ENCODE measurements at regions not wholly inside any gene's neighbourhood (a gene's known extent, or its start where the extent isn't known, plus 50 kb on each side); places are given as distances from the start of the nearest gene placed in this dataset.

DNA sequence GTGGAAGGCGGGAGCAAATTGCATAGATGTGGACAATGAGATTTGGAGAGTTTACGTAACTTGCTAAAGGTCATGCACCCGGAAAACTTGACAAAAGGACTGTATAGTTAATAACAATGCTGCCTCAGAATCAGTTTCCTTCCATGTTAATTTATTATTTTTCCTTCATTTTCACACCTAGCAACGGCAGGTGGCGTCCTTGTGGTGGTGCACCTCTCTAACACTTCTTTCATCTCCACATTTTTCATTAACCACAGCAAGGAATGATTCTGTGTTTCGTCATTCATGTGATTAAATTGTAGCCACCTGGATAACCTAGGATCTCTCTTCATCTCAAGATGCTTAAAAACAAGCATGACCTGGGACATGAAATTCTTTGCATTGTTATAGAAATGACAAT is 2133.0 kb downstream of the NCAM2 start:
- TF ChIP-seq, protein P1, sequence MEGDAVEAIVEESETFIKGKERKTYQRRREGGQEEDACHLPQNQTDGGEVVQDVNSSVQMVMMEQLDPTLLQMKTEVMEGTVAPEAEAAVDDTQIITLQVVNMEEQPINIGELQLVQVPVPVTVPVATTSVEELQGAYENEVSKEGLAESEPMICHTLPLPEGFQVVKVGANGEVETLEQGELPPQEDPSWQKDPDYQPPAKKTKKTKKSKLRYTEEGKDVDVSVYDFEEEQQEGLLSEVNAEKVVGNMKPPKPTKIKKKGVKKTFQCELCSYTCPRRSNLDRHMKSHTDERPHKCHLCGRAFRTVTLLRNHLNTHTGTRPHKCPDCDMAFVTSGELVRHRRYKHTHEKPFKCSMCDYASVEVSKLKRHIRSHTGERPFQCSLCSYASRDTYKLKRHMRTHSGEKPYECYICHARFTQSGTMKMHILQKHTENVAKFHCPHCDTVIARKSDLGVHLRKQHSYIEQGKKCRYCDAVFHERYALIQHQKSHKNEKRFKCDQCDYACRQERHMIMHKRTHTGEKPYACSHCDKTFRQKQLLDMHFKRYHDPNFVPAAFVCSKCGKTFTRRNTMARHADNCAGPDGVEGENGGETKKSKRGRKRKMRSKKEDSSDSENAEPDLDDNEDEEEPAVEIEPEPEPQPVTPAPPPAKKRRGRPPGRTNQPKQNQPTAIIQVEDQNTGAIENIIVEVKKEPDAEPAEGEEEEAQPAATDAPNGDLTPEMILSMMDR (IDR thresholded peaks at IDR 0.05), result no peak
- TF ChIP-seq POLR2A (IDR thresholded peaks at IDR 0.05), result no peak

Data from Peyer's patch (tissue), 4 donors.